Ascending aorta (tissue), 2 donors: ENCODE measurements at regions not wholly inside any gene's neighbourhood (a gene's known extent, or its start where the extent isn't known, plus 50 kb on each side); places are given as distances from the start of the nearest gene placed in this dataset.

Experiments
- DNase-seq, 2 donors: peaks; one replicate each; pipeline ENCODE4 v3.0.0-alpha.2; 2019; ENCODE audit warnings: low spot score in 2 of 2
- H3K27ac ChIP-seq, 2 donors: fragments of 200-600 bp; sonication (generic); one replicate each; pipeline ENCODE4 v1.5.1; 2016 to 2017; ENCODE audit warnings: mild to moderate bottlenecking in 1 of 2
- H3K27me3 ChIP-seq: fragments of 200-600 bp; sonication (generic); one replicate; pipeline ENCODE4 v1.5.1; 2017
- H3K36me3 ChIP-seq, 2 donors: fragments of 200-600 bp; sonication (generic); one replicate each; pipeline ENCODE4 v1.5.1; 2016
- H3K4me1 ChIP-seq, 2 donors: fragments of 200-600 bp; sonication (generic); one replicate each; pipeline ENCODE4 v1.5.1; 2016 to 2017; ENCODE audit warnings: mild to moderate bottlenecking in 1 of 2
- H3K4me3 ChIP-seq, 2 donors: fragments of 200-600 bp; sonication (generic); one replicate each; pipeline ENCODE4 v1.5.1; 2016 to 2017; ENCODE audit warnings: mild to moderate bottlenecking in 1 of 2
- H3K9me3 ChIP-seq, 2 donors: fragments of 200-600 bp; sonication (generic); one replicate each; pipeline ENCODE4 v1.5.1; 2016
- intact Hi-C: fragments of 100-400 bp; cut with DNase I; formaldehyde crosslinking; loops from one replicate; pipeline ENCODE4 v1.15.1; 2023
- TF ChIP-seq, protein P1 (sequence below), 3 experiments: fragments of 200-600 bp in 2 of 3; fragments of 450-650 bp in 1 of 3; sonication (generic) in 2 of 3; IDR thresholded peaks; one replicate each; pipeline ENCODE4 v1.5.1; 2016 to 2019; ENCODE audit warnings: antibody characterized with exemption in 3 of 3, mild to moderate bottlenecking in 1 of 3, moderate library complexity in 1 of 3

DNA sequence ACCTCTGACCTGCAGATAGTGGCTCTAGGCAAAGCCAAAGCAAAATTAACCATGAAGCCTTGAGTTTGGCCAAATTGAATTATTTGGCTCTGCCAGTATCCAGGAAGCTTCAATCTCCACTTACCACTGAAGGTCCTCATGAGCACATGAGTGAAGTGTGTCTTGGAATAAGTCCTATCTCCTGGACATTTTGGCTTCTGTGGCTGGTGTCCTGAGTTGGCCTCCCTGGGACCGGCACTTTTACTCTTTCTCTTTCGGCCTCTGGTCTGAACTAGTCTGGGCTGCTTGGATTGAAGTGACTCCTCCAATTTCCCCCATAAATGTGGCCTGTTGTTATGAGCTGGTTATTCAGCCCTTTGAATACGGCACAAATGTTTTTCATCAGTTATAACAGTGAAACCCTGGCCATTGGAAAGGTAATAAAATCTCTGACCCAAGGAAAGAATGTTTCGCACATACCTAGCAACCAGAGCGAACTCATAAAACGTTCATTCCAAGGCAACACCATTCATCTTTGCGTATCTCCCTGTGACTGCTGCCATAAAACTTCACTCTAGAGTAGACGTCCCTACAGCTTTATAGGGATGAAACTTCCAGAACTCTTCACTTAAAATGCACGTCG lies 216.4 kb downstream of the LPIN1 start:
- intact Hi-C loops: no loop called here
- no peaks in the 10 kb centered on the region for H3K36me3 ChIP-seq
- H3K27ac ChIP-seq: no peak overlapping the region
- no peak for DNase-seq
- TF ChIP-seq, protein P1, sequence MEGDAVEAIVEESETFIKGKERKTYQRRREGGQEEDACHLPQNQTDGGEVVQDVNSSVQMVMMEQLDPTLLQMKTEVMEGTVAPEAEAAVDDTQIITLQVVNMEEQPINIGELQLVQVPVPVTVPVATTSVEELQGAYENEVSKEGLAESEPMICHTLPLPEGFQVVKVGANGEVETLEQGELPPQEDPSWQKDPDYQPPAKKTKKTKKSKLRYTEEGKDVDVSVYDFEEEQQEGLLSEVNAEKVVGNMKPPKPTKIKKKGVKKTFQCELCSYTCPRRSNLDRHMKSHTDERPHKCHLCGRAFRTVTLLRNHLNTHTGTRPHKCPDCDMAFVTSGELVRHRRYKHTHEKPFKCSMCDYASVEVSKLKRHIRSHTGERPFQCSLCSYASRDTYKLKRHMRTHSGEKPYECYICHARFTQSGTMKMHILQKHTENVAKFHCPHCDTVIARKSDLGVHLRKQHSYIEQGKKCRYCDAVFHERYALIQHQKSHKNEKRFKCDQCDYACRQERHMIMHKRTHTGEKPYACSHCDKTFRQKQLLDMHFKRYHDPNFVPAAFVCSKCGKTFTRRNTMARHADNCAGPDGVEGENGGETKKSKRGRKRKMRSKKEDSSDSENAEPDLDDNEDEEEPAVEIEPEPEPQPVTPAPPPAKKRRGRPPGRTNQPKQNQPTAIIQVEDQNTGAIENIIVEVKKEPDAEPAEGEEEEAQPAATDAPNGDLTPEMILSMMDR (IDR thresholded peaks at IDR 0.05): no peak
- no peaks in the 10 kb centered on the region for H3K27me3 ChIP-seq
- H3K9me3 ChIP-seq: no peaks in the 10 kb centered on the region
- H3K4me1 ChIP-seq: no peaks in the 10 kb centered on the region
- no peak overlapping the region for H3K4me3 ChIP-seq

DNA sequence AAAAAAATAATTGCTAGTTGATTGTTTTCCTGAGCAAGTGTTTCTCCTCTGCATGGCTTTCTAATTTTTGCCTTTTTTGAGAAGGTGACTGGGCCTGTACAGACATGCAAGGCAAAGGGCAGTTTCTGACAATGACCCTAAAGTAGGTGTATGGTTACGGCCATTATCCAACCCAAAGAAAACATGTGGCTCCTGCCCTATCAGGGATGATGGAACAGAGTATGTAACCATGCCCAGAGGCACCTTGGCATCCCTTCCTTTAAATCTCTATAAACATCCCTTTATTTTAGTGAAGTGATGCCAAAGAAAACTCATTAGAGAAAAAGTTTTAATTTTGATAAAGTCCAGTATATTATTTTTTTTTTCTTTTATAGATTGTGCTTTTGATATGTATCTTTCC lies 217.5 kb downstream of the LPIN1 start:
- Histone ChIP-seq H3K36me3 (no peaks in the 10 kb centered on the region), H3K4me3 (no peak overlapping the region), H3K9me3 (no peaks in the 10 kb centered on the region), H3K27ac (no peak overlapping the region), H3K4me1 (no peaks in the 10 kb centered on the region), H3K27me3 (no peaks in the 10 kb centered on the region)
- DNase-seq: no peak
- TF ChIP-seq, protein P1 (IDR thresholded peaks at IDR 0.05): no peak
- intact Hi-C loops: no loop called here

DNA sequence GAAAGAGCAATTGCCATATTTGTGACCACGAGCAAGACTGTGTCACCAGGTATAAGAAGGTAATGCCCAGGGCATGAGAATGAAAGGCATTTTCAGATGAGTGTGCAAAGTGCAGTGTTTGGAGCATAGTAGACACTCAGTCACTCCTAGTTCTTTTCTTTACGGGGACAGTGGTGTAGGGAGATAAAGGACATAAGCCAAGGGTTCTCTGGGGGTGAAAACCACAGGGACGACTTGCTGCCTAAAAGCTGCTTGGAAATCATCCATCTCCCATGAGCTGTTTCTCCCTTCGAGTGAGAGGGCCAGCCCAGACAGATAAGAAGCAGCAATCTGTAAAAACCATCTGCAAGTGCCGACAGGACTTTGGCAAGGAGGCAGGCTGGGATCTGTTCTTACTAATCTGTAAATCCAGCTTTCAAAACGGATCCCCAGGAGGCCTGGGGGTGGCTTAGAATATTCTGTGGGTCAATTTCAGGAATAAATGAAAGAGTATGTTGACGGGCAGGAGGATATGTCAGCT lies 221.6 kb downstream of the LPIN1 start:
- Histone ChIP-seq H3K4me3 (no peak overlapping the region), H3K27ac (no peak overlapping the region), H3K9me3 (no peaks in the 10 kb centered on the region), H3K36me3 (no peaks in the 10 kb centered on the region), H3K4me1 (no peaks in the 10 kb centered on the region), H3K27me3 (no peaks in the 10 kb centered on the region)
- intact Hi-C loops: no loop called here
- TF ChIP-seq, protein P1 (IDR thresholded peaks at IDR 0.05): no peak
- no peak for DNase-seq

DNA sequence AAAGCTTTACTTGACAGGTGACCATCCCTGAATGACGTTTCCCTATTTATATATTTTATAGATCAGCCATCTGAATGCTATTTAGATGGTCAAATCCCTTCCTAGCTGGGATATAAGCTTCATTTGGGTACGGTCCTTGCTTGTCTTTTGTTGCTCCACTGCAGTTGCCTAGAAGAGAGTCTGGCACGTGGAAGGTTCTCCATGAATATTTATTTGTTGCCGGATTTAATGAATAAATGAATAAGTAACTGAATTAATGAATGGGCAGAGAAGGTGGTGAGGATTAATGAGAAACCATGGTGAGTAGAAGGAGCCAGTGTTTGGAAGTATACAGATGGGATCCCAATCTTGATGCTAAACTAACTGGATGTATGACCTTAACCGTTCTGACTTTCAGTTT lies 222.1 kb downstream of the LPIN1 start:
- no peaks in the 10 kb centered on the region for H3K36me3 ChIP-seq
- intact Hi-C loops: no loop called here
- H3K27me3 ChIP-seq: no peaks in the 10 kb centered on the region
- peaks cover 0 to 3% of the 10 kb centered on the region in 2 donors for H3K9me3 ChIP-seq
- H3K27ac ChIP-seq: no peak overlapping the region
- DNase-seq: no peak
- no peak overlapping the region for H3K4me3 ChIP-seq
- TF ChIP-seq, protein P1 (IDR thresholded peaks at IDR 0.05): no peak
- no peaks in the 10 kb centered on the region for H3K4me1 ChIP-seq

DNA sequence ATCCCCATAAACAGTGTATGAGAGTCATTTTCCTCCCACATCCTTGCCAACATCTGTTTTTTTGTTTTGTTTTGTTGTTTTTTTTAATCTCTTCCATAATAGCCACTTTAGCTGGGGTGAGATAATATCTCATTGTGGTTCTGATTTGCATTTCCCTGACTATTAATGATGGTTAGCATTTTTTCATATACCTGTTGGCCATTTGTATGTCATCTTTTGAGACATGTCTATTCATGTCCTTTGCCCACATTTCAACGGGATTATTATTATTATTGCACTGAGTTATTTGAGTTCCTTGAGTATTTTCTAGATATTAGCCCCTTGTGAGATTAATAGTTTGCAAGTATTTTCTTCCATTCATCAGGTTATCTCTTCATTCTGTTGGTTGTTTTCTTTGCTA lies 223.3 kb downstream of the LPIN1 start:
- peaks cover 6 to 16% of the 10 kb centered on the region in 2 donors for H3K9me3 ChIP-seq
- H3K4me3 ChIP-seq: no peak overlapping the region
- H3K36me3 ChIP-seq: no peaks in the 10 kb centered on the region
- H3K27me3 ChIP-seq: no peaks in the 10 kb centered on the region
- TF ChIP-seq, protein P1 (IDR thresholded peaks at IDR 0.05): no peak
- H3K27ac ChIP-seq: no peak overlapping the region
- no peaks in the 10 kb centered on the region for H3K4me1 ChIP-seq
- intact Hi-C loops: no loop called here
- DNase-seq: no peak

DNA sequence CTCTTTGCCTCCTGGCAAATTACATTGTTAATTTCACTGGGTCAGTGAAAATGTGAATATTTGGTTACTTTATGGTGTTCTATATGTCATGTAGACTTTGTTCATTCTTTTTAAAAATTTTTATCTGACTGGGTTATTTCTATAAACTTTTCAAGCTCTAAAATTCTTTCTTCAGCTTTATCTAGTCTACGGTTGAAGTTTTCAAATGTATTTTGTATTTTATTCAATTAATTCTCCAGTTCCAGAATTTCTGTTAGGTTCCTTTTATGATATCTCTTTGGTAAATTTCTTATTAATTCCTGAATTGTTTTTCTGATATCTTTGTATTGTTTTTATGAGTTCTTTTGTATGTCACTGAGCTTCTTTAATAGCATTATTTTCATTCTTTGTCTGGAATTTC lies 228.1 kb downstream of the LPIN1 start:
- no peaks in the 10 kb centered on the region for H3K27me3 ChIP-seq
- H3K4me3 ChIP-seq: no peak overlapping the region
- no peaks in the 10 kb centered on the region for H3K36me3 ChIP-seq
- H3K4me1 ChIP-seq: no peaks in the 10 kb centered on the region
- H3K27ac ChIP-seq: no peak overlapping the region
- intact Hi-C loops: no loop called here
- H3K9me3 ChIP-seq: peaks cover 6 to 19% of the 10 kb centered on the region in 2 donors
- DNase-seq: no peak
- TF ChIP-seq, protein P1 (IDR thresholded peaks at IDR 0.05): no peak
